Panc1 (cell line): ENCODE measurements at regions not wholly inside any gene's neighbourhood (a gene's known extent, or its start where the extent isn't known, plus 50 kb on each side); places are given as distances from the start of the nearest gene placed in this dataset.

Source experiments
- POLR2AphosphoS5 ChIP-seq: IDR thresholded peaks from 2 replicates; pipeline ENCODE4 v1.6.1; 2012; ENCODE audit warnings: mild to moderate bottlenecking, low read depth, low read length, moderate library complexity
- TF ChIP-seq, protein P1 (sequence below): fragments of 450-650 bp; IDR thresholded peaks from 2 replicates; pipeline ENCODE4 v1.5.1; 2017; ENCODE audit warnings: mild to moderate bottlenecking

DNA sequence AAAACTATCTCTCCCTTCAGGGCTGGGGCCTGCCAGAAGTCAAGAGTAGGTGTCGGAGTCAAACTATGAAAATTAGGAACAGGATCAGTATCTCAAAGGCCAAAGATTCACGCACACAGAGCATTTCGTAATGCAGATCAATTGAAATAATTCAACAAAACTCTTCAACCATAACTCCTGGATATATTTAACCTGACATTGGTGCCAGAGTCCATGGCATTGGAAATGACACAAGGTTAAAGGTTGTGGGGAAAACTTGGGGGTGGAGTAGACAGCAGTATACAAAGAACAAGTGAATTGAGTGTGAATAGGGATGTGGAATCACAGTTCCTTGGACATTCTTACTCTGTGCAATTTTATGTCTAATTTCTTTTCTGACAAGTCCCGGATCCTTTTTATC, 788.0 kb upstream of the GYPC start:
- TF ChIP-seq, protein P1, sequence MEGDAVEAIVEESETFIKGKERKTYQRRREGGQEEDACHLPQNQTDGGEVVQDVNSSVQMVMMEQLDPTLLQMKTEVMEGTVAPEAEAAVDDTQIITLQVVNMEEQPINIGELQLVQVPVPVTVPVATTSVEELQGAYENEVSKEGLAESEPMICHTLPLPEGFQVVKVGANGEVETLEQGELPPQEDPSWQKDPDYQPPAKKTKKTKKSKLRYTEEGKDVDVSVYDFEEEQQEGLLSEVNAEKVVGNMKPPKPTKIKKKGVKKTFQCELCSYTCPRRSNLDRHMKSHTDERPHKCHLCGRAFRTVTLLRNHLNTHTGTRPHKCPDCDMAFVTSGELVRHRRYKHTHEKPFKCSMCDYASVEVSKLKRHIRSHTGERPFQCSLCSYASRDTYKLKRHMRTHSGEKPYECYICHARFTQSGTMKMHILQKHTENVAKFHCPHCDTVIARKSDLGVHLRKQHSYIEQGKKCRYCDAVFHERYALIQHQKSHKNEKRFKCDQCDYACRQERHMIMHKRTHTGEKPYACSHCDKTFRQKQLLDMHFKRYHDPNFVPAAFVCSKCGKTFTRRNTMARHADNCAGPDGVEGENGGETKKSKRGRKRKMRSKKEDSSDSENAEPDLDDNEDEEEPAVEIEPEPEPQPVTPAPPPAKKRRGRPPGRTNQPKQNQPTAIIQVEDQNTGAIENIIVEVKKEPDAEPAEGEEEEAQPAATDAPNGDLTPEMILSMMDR = no peak
- TF ChIP-seq POLR2AphosphoS5 = no peak
